Sciatic nerve (tissue), 2 donors: ENCODE measurements at regions not wholly inside any gene's neighbourhood (a gene's known extent, or its start where the extent isn't known, plus 50 kb on each side); places are given as distances from the start of the nearest gene placed in this dataset.
"Not testable (repeated sequence)": the region's sequence is repeated elsewhere in the genome, so short reads cannot be mapped to it uniquely, and the experiment has no call there.

Experiments
- ATAC-seq: fragments of 200-7000 bp; cut with Tn5 transposase; one replicate; pipeline ENCODE4 v1.9.1; 2020; ENCODE audit warnings: mild to moderate bottlenecking, moderate library complexity
- DNase-seq: peaks from one replicate; pipeline ENCODE4 v3.0.0-alpha.2; 2020; ENCODE audit warnings: low spot score
- intact Hi-C: fragments of 100-400 bp; cut with DNase I; formaldehyde crosslinking; loops from one replicate; pipeline ENCODE4 v1.14.2; 2022
- donor health status: DM: no; HTN: no; CAD: no.
- donor health status: DM: no; HTN: no; CAD: no.

GRCh38 chr4:11824566-11824965 is 395.9 kb upstream of the HS3ST1 start:
- ATAC-seq, result no peak
- intact Hi-C loops, result loop anchor here (10.0 kb wide), 1 partner anchor 320 kb away; no protein-coding TSS in a partner anchor
- DNase-seq, result no peak

- DNase-seq (no peak), ATAC-seq (peak; percentile 74)
- intact Hi-C loops, result loop anchor here (10.0 kb wide), 1 partner anchor 323 kb away; no protein-coding TSS in a partner anchor
Measured at GRCh38 chr4:11821772-11822430, 393.2 kb upstream of the HS3ST1 start.

- no peak for ATAC-seq
- DNase-seq, result no peak
- intact Hi-C loops, result no loop called here
Measured at GRCh38 chr4:11817088-11817487, 388.4 kb upstream of the HS3ST1 start.

- ATAC-seq, result peak; percentile 41
- intact Hi-C loops, result no loop called here
- DNase-seq, result no peak
Measured at GRCh38 chr4:11814758-11815157, 386.1 kb upstream of the HS3ST1 start.

GRCh38 chr4:11813951-11814446 is 385.3 kb upstream of the HS3ST1 start:
- intact Hi-C loops, result no loop called here
- DNase-seq (no peak), ATAC-seq (no peak)

GRCh38 chr4:11811521-11811920 is 382.8 kb upstream of the HS3ST1 start:
- ATAC-seq, intact Hi-C loops, DNase-seq: not testable (repeated sequence)

- no peak for DNase-seq
- ATAC-seq, result peak; percentile 74
- intact Hi-C loops, result loop anchor here (10.0 kb wide), 1 partner anchor 149 kb away; no protein-coding TSS in a partner anchor
Measured at GRCh38 chr4:11805842-11806241, 377.1 kb upstream of the HS3ST1 start.

- DNase-seq (no peak), ATAC-seq (no peak)
- intact Hi-C loops, result loop anchor here (10.0 kb wide), 1 partner anchor 153 kb away; no protein-coding TSS in a partner anchor
Measured at GRCh38 chr4:11801466-11802446, 373.1 kb upstream of the HS3ST1 start.

- intact Hi-C loops, result no loop called here
- no peak for ATAC-seq
- DNase-seq, result no peak
Measured at GRCh38 chr4:11799196-11799595, 370.5 kb upstream of the HS3ST1 start.

GRCh38 chr4:11791797-11792196 is 363.1 kb upstream of the HS3ST1 start:
- intact Hi-C loops, result no loop called here
- DNase-seq (no peak), ATAC-seq (no peak)

GRCh38 chr4:11790230-11790629 is 361.5 kb upstream of the HS3ST1 start:
- ATAC-seq (no peak), DNase-seq (no peak)
- intact Hi-C loops, result no loop called here

- ATAC-seq, result no peak
- DNase-seq, result no peak
- intact Hi-C loops, result no loop called here
Measured at GRCh38 chr4:11783588-11783987, 354.9 kb upstream of the HS3ST1 start.

GRCh38 chr4:11782859-11783258 is 354.2 kb upstream of the HS3ST1 start:
- intact Hi-C loops, result no loop called here
- no peak for DNase-seq
- ATAC-seq, result no peak

- intact Hi-C loops, result no loop called here
- no peak for DNase-seq
- no peak for ATAC-seq
Measured at GRCh38 chr4:11777447-11777846, 348.8 kb upstream of the HS3ST1 start.

- intact Hi-C loops, result no loop called here
- ATAC-seq, result peak; percentile 77
- no peak for DNase-seq
Measured at GRCh38 chr4:11774346-11774745, 345.7 kb upstream of the HS3ST1 start.

GRCh38 chr4:11773798-11774197 is 345.1 kb upstream of the HS3ST1 start:
- intact Hi-C loops, result no loop called here
- DNase-seq (no peak), ATAC-seq (no peak)

GRCh38 chr4:11769434-11769833 is 340.7 kb upstream of the HS3ST1 start:
- intact Hi-C loops, result no loop called here
- no peak for DNase-seq

GRCh38 chr4:11768251-11768972 is 339.7 kb upstream of the HS3ST1 start:
- no peak for ATAC-seq
- intact Hi-C loops, result no loop called here
- no peak for DNase-seq

More at GRCh38 chr4:11769434-11769833, 340.7 kb upstream of the HS3ST1 start:
- peak; percentile 38 for ATAC-seq

GRCh38 chr4:11765849-11766453 is 337.3 kb upstream of the HS3ST1 start:
- ATAC-seq (no peak), DNase-seq (no peak)
- intact Hi-C loops, result no loop called here
